Ovary (tissue), 3 donors: ENCODE measurements at regions not wholly inside any gene's neighbourhood (a gene's known extent, or its start where the extent isn't known, plus 50 kb on each side); places are given as distances from the start of the nearest gene placed in this dataset.

Experiments used
- POLR2A ChIP-seq: fragments of 450-650 bp; IDR thresholded peaks from one replicate; pipeline ENCODE4 v1.6.1; 2017; ENCODE audit warnings: antibody characterized with exemption, mild to moderate bottlenecking, moderate library complexity
- TF ChIP-seq, protein P1 (sequence below), 3 donors: fragments of 450-650 bp in 2 of 3; fragments of 200-600 bp in 1 of 3; IDR thresholded peaks; one replicate each; pipeline versions ENCODE4 v1.5.1 to v1.8.0; 2016 to 2022; ENCODE audit warnings: antibody characterized with exemption in 3 of 3, mild to moderate bottlenecking in 1 of 3
- donor health status: DM: no; HTN: no; CAD: no.

DNA sequence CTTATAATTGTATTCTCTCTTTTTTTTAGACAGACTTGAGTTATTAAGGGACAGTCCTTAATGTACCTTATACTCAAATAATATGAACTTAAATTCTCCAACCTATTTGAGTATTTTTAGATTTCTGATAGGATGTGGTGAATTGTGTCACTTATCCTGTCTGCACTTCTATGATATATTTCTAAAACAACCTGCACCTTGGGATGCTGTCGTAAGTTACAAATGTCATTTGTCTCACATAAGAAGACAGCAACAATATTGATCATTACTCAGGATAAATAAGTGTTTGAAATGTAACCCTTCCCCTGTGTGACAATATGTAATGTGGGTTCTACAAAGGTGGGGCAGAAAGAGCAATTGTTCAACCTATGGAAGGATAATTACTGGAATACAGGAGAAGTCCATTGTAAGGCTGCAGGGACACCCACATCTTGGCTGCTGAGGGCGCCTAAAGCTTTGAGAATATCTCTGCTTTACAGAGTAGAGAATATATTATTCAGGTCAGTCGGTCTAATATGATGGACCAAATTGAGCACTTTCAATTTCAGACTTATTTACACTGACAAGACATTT is 236.9 kb upstream of the PRR20A start:
- TF ChIP-seq, protein P1, sequence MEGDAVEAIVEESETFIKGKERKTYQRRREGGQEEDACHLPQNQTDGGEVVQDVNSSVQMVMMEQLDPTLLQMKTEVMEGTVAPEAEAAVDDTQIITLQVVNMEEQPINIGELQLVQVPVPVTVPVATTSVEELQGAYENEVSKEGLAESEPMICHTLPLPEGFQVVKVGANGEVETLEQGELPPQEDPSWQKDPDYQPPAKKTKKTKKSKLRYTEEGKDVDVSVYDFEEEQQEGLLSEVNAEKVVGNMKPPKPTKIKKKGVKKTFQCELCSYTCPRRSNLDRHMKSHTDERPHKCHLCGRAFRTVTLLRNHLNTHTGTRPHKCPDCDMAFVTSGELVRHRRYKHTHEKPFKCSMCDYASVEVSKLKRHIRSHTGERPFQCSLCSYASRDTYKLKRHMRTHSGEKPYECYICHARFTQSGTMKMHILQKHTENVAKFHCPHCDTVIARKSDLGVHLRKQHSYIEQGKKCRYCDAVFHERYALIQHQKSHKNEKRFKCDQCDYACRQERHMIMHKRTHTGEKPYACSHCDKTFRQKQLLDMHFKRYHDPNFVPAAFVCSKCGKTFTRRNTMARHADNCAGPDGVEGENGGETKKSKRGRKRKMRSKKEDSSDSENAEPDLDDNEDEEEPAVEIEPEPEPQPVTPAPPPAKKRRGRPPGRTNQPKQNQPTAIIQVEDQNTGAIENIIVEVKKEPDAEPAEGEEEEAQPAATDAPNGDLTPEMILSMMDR (IDR thresholded peaks at IDR 0.05) = no peak
- TF ChIP-seq POLR2A = no peak
